OCI-LY3 (cell line): ENCODE measurements at regions not wholly inside any gene's neighbourhood (a gene's known extent, or its start where the extent isn't known, plus 50 kb on each side); places are given as distances from the start of the nearest gene placed in this dataset.

Experiments used
- CTCF ChIP-seq: fragments of 200-600, 300-600 bp; sonication (generic); IDR thresholded peaks from 2 replicates; pipeline ENCODE4 v1.5.1; 2014; ENCODE audit warnings: antibody characterized with exemption, low read length, low read depth
- EZH2phosphoT487 ChIP-seq: fragments of 200-600 bp; shearing (Covaris generic); IDR thresholded peaks from 2 replicates; pipeline ENCODE4 v1.6.1; 2018; ENCODE audit warnings: antibody characterized with exemption, mixed run types, low read depth

GRCh38 chr3:159219231-159219630 lies 417.4 kb downstream of the MFSD1 start:
- no peak for TF ChIP-seq CTCF
- TF ChIP-seq EZH2phosphoT487 = no peak
